ENCODE measurements at regions not wholly inside any gene's neighbourhood (a gene's known extent, or its start where the extent isn't known, plus 50 kb on each side); places are given as distances from the start of the nearest gene placed in this dataset.

DNA sequence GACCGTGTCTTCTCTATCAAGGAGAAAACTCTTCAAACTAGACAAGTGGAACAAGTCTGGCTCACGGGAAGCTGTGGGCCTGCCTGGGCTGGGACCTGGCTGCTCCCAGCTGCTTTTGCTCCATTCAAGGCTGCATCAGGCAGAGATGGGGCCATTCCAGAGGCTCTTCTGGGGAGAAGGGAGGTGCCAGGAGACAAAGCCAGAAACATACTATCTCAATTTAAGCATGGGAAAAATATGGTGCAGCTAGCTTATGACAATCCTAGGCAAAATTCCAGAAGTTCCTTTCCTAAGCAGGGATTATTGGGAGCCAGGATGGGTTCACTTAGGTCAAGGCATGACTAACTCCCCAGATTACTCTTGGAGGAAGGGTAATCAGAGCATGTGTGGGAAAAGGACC is 90.8 kb upstream of the SLC2A1 start:
- TF ChIP-seq RAD21 (IDR thresholded peaks at IDR 0.05; ENCODE audit: low read depth): no peak
- TF ChIP-seq, protein P1, sequence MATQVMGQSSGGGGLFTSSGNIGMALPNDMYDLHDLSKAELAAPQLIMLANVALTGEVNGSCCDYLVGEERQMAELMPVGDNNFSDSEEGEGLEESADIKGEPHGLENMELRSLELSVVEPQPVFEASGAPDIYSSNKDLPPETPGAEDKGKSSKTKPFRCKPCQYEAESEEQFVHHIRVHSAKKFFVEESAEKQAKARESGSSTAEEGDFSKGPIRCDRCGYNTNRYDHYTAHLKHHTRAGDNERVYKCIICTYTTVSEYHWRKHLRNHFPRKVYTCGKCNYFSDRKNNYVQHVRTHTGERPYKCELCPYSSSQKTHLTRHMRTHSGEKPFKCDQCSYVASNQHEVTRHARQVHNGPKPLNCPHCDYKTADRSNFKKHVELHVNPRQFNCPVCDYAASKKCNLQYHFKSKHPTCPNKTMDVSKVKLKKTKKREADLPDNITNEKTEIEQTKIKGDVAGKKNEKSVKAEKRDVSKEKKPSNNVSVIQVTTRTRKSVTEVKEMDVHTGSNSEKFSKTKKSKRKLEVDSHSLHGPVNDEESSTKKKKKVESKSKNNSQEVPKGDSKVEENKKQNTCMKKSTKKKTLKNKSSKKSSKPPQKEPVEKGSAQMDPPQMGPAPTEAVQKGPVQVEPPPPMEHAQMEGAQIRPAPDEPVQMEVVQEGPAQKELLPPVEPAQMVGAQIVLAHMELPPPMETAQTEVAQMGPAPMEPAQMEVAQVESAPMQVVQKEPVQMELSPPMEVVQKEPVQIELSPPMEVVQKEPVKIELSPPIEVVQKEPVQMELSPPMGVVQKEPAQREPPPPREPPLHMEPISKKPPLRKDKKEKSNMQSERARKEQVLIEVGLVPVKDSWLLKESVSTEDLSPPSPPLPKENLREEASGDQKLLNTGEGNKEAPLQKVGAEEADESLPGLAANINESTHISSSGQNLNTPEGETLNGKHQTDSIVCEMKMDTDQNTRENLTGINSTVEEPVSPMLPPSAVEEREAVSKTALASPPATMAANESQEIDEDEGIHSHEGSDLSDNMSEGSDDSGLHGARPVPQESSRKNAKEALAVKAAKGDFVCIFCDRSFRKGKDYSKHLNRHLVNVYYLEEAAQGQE (IDR thresholded peaks at IDR 0.05; ENCODE audit: low read depth): no peak
- TF ChIP-seq CREB1 (IDR thresholded peaks at IDR 0.05; ENCODE audit: low read depth): no peak
- TF ChIP-seq YY1 (IDR thresholded peaks at IDR 0.05; ENCODE audit: low read depth): no peak
- no peak for TF ChIP-seq EP300 (IDR thresholded peaks at IDR 0.05; ENCODE audit: borderline replicate concordance)
- TF ChIP-seq ZBTB7A (IDR thresholded peaks at IDR 0.05; ENCODE audit: low read depth): no peak
- TF ChIP-seq, protein P2, sequence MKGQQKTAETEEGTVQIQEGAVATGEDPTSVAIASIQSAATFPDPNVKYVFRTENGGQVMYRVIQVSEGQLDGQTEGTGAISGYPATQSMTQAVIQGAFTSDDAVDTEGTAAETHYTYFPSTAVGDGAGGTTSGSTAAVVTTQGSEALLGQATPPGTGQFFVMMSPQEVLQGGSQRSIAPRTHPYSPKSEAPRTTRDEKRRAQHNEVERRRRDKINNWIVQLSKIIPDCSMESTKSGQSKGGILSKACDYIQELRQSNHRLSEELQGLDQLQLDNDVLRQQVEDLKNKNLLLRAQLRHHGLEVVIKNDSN (IDR thresholded peaks at IDR 0.05): no peak

Data from Ishikawa (cell line).